HG03439 (cell line): ENCODE measurements at regions not wholly inside any gene's neighbourhood (a gene's known extent, or its start where the extent isn't known, plus 50 kb on each side); places are given as distances from the start of the nearest gene placed in this dataset.

Experiments used
- ATAC-seq: cut with Tn5 transposase; IDR thresholded peaks from one replicate; pipeline ENCODE4 v1.9.1; 2021; ENCODE audit warnings: mild to moderate bottlenecking, moderate library complexity; ENCODE audit not compliant: unreplicated experiment

- no peak for ATAC-seq
These were observed 167.8 kb upstream of the FAM241A start for GRCh38 chr4:111977419-111977965.

- ATAC-seq, result no peak
These were observed 165.3 kb upstream of the FAM241A start for GRCh38 chr4:111979921-111980320.

GRCh38 chr4:111982089-111982488 lies 163.2 kb upstream of the FAM241A start:
- no peak for ATAC-seq

GRCh38 chr4:111984169-111984819 lies 161.0 kb upstream of the FAM241A start:
- ATAC-seq, result no peak

GRCh38 chr4:111985426-111985825 lies 159.8 kb upstream of the FAM241A start:
- ATAC-seq, result no peak

GRCh38 chr4:111986095-111986494 lies 159.2 kb upstream of the FAM241A start:
- no peak for ATAC-seq

GRCh38 chr4:111988514-111988913 lies 156.7 kb upstream of the FAM241A start:
- no peak for ATAC-seq

- ATAC-seq, result no peak
These were observed 155.4 kb upstream of the FAM241A start for GRCh38 chr4:111989817-111990216.

- ATAC-seq, result peak; percentile 88
These were observed 154.1 kb upstream of the FAM241A start for GRCh38 chr4:111991163-111991562.

- ATAC-seq, result no peak
These were observed 153.5 kb upstream of the FAM241A start for GRCh38 chr4:111991797-111992196.

- no peak for ATAC-seq
These were observed 152.7 kb upstream of the FAM241A start for GRCh38 chr4:111992351-111993168.

GRCh38 chr4:111994392-111994791 lies 150.9 kb upstream of the FAM241A start:
- no peak for ATAC-seq

- no peak for ATAC-seq
These were observed 147.5 kb upstream of the FAM241A start for GRCh38 chr4:111997785-111998184.

GRCh38 chr4:111999801-112000200 lies 145.5 kb upstream of the FAM241A start:
- ATAC-seq, result no peak

- no peak for ATAC-seq
These were observed 144.2 kb upstream of the FAM241A start for GRCh38 chr4:112001041-112001440.

GRCh38 chr4:112002248-112002661 lies 143.0 kb upstream of the FAM241A start:
- no peak for ATAC-seq

GRCh38 chr4:112003231-112003907 lies 141.9 kb upstream of the FAM241A start:
- no peak for ATAC-seq

GRCh38 chr4:112005027-112005426 lies 140.2 kb upstream of the FAM241A start:
- ATAC-seq, result no peak

GRCh38 chr4:112007391-112007790 lies 137.9 kb upstream of the FAM241A start:
- ATAC-seq, result no peak

- ATAC-seq, result no peak
These were observed 129.3 kb upstream of the FAM241A start for GRCh38 chr4:112015960-112016359.

GRCh38 chr4:112023402-112023950 lies 121.8 kb upstream of the FAM241A start:
- no peak for ATAC-seq
